Testis (tissue), 2 donors: ENCODE measurements at regions not wholly inside any gene's neighbourhood (a gene's known extent, or its start where the extent isn't known, plus 50 kb on each side); places are given as distances from the start of the nearest gene placed in this dataset.

Experiments used
- POLR2A ChIP-seq: fragments of 450-650 bp; IDR thresholded peaks from one replicate; pipeline ENCODE4 v1.6.1; 2017; ENCODE audit warnings: antibody characterized with exemption, mild to moderate bottlenecking, moderate library complexity
- TF ChIP-seq, protein P1 (sequence below), 3 experiments: fragments of 450-650 bp in 2 of 3; fragments of 200-600 bp in 1 of 3; sonication (generic) in 1 of 3; IDR thresholded peaks; one replicate each; pipeline ENCODE4 v1.5.1; 2016 to 2019; ENCODE audit warnings: antibody characterized with exemption in 3 of 3, mild to moderate bottlenecking in 2 of 3, moderate library complexity in 1 of 3

- no peak for TF ChIP-seq POLR2A
- TF ChIP-seq, protein P1, sequence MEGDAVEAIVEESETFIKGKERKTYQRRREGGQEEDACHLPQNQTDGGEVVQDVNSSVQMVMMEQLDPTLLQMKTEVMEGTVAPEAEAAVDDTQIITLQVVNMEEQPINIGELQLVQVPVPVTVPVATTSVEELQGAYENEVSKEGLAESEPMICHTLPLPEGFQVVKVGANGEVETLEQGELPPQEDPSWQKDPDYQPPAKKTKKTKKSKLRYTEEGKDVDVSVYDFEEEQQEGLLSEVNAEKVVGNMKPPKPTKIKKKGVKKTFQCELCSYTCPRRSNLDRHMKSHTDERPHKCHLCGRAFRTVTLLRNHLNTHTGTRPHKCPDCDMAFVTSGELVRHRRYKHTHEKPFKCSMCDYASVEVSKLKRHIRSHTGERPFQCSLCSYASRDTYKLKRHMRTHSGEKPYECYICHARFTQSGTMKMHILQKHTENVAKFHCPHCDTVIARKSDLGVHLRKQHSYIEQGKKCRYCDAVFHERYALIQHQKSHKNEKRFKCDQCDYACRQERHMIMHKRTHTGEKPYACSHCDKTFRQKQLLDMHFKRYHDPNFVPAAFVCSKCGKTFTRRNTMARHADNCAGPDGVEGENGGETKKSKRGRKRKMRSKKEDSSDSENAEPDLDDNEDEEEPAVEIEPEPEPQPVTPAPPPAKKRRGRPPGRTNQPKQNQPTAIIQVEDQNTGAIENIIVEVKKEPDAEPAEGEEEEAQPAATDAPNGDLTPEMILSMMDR (IDR thresholded peaks at IDR 0.05) = no peak
These were observed 571.4 kb downstream of the PTPRU start for GRCh38 chr1:29807689-29808088.
